ENCODE measurements at regions not wholly inside any gene's neighbourhood (a gene's known extent, or its start where the extent isn't known, plus 50 kb on each side); places are given as distances from the start of the nearest gene placed in this dataset.

GRCh38 chr5:12645582-12645981 is 741.3 kb upstream of the CTNND2 start:
- TF ChIP-seq POLR2AphosphoS5 (IDR thresholded peaks at IDR 0.05) (no peak), CTCF (IDR thresholded peaks at IDR 0.05) (no peak)

Data from esophagus muscularis mucosa (tissue), 3 donors.